Calu3 (cell line): ENCODE measurements at regions not wholly inside any gene's neighbourhood (a gene's known extent, or its start where the extent isn't known, plus 50 kb on each side); places are given as distances from the start of the nearest gene placed in this dataset.

ENCODE experiments used
- BruUV-seq: library from RNA; stranded (reverse); fragments of 400-500 nt; replicated peaks from 2 replicates; lab custom pipeline; 2021; lab: Mats Ljungman, UMichigan
- CTCF ChIA-PET: fragments of 300-600 bp; sonication (Branson Sonifier 250); formaldehyde crosslinking; loops from one replicate; lab custom pipeline; 2022; ENCODE audit warnings: antibody characterized with exemption; lab: Charles Lee
- DNase-seq: peaks from one replicate; pipeline ENCODE4 v3.0.0; 2022
- H3K27ac Mint-ChIP-seq: one replicate; pipeline ENCODE4 v1.8.0; 2022; ENCODE audit warnings: mixed read lengths; ENCODE audit not compliant: unreplicated experiment
- H3K27me3 Mint-ChIP-seq: one replicate; pipeline ENCODE4 v1.8.0; 2022; ENCODE audit warnings: mixed read lengths; ENCODE audit not compliant: unreplicated experiment
- H3K36me3 Mint-ChIP-seq: one replicate; pipeline ENCODE4 v1.8.0; 2022; ENCODE audit warnings: mild to moderate bottlenecking, moderate library complexity, mixed read lengths; ENCODE audit not compliant: insufficient read depth, unreplicated experiment
- H3K4me1 Mint-ChIP-seq: one replicate; pipeline ENCODE4 v1.8.0; 2022; ENCODE audit warnings: mild to moderate bottlenecking, low read depth, mixed read lengths; ENCODE audit not compliant: unreplicated experiment
- H3K4me3 Mint-ChIP-seq: one replicate; pipeline ENCODE4 v1.8.0; 2022; ENCODE audit warnings: mild to moderate bottlenecking, low read depth, moderate library complexity, mixed read lengths; ENCODE audit not compliant: unreplicated experiment
- H3K9me3 Mint-ChIP-seq: one replicate; pipeline ENCODE4 v1.8.0; 2022; ENCODE audit warnings: low read depth, mixed read lengths; ENCODE audit not compliant: unreplicated experiment
- intact Hi-C: fragments of 100-400 bp; cut with micrococcal nuclease; formaldehyde crosslinking; loops from one replicate; pipeline ENCODE4 v1.10.0; 2022; ENCODE audit not compliant: unreplicated experiment
- TF ChIP-seq, protein P1 (sequence below): fragments of 200-600 bp; IDR thresholded peaks from one replicate; pipeline ENCODE4 v1.8.0; 2022; ENCODE audit warnings: antibody characterized with exemption; ENCODE audit not compliant: unreplicated experiment

DNA sequence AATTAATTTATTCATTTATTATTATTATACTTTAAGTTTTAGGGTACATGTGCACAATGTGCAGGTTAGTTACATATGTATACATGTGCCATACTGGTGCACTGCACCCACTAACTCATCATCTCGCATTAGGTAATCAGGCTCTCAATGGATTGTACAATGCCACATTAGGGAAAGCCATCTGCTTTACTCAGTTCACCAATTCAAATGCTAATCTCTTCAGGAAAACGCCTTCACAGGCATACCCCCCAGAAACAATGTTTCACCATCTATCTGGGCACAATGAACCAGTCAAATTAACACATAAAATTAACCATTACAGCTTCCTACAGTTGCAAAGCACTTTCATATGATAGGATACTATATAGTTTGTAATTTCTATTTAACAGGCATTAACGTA lies 84.8 kb upstream of the DNAJC10 start:
- no peak for DNase-seq
- Mint-ChIP-seq H3K27me3 (no peaks in the 10 kb centered on the region), H3K27ac (no peak overlapping the region), H3K36me3 (no peaks in the 10 kb centered on the region), H3K4me3 (no peak overlapping the region), H3K9me3 (no peaks in the 10 kb centered on the region), H3K4me1 (no peaks in the 10 kb centered on the region)
- intact Hi-C loops, result no loop called here
- CTCF ChIA-PET, result no interaction called here
- no TSS peak for BruUV-seq
- TF ChIP-seq, protein P1, sequence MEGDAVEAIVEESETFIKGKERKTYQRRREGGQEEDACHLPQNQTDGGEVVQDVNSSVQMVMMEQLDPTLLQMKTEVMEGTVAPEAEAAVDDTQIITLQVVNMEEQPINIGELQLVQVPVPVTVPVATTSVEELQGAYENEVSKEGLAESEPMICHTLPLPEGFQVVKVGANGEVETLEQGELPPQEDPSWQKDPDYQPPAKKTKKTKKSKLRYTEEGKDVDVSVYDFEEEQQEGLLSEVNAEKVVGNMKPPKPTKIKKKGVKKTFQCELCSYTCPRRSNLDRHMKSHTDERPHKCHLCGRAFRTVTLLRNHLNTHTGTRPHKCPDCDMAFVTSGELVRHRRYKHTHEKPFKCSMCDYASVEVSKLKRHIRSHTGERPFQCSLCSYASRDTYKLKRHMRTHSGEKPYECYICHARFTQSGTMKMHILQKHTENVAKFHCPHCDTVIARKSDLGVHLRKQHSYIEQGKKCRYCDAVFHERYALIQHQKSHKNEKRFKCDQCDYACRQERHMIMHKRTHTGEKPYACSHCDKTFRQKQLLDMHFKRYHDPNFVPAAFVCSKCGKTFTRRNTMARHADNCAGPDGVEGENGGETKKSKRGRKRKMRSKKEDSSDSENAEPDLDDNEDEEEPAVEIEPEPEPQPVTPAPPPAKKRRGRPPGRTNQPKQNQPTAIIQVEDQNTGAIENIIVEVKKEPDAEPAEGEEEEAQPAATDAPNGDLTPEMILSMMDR, result no peak

DNA sequence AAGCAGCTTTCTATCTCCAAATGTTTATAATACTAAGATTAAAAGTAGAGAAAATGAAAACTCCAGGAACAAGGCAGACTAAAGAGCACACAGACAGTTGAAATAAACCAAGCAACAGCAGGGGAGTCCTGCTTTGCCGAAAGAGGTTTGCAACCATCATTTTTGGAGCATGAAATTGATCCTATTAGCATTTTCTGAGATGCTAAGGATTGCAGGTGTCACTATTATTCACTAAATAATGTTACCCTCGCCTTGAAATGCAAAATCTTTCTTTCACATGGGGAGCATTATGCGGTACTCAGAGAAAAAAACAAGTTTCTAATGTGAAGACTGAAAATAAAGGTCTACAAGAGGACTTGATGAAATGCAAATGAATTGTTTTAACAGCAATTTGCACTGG lies 81.7 kb upstream of the DNAJC10 start:
- CTCF ChIA-PET, result interaction anchor here (1.4 kb wide), 1 partner anchor 10 kb away, joined by 3 read pairs; no protein-coding TSS in a partner anchor
- TF ChIP-seq, protein P1, result no peak
- Mint-ChIP-seq H3K4me3 (no peak overlapping the region), H3K9me3 (no peaks in the 10 kb centered on the region), H3K27ac (no peak overlapping the region), H3K4me1 (no peaks in the 10 kb centered on the region), H3K27me3 (no peaks in the 10 kb centered on the region), H3K36me3 (no peaks in the 10 kb centered on the region)
- no TSS peak for BruUV-seq
- no peak for DNase-seq
- intact Hi-C loops, result no loop called here

DNA sequence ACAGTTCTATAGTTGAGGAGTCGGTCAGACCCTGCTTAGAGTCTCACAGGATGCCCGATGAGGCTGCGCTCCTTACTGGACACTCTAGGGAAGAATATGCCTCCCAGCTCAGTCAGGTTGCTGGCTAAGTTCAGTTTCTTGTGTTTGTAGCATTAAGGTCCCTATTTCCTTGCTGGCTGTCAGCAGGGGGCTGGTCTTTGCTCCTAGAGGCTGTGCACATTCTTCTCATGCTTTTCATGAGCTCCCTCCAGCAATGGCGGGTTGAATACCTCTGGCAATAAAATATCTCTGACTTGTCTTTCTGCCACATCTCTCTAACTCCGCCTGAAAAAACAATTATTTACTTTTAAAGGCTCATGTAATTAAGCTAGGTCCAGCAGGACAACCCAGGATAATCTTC lies 79.4 kb upstream of the DNAJC10 start:
- no peak overlapping the region for H3K27ac Mint-ChIP-seq
- no peaks in the 10 kb centered on the region for H3K4me1 Mint-ChIP-seq
- no peaks in the 10 kb centered on the region for H3K36me3 Mint-ChIP-seq
- no peak overlapping the region for H3K4me3 Mint-ChIP-seq
- H3K9me3 Mint-ChIP-seq, result no peaks in the 10 kb centered on the region
- intact Hi-C loops, result no loop called here
- no peaks in the 10 kb centered on the region for H3K27me3 Mint-ChIP-seq
- BruUV-seq, result no TSS peak
- DNase-seq, result no peak
- CTCF ChIA-PET, result interaction anchor here (0.5 kb wide), 1 partner anchor 1454 kb away, joined by 3 read pairs; no protein-coding TSS in a partner anchor
- TF ChIP-seq, protein P1, result no peak

DNA sequence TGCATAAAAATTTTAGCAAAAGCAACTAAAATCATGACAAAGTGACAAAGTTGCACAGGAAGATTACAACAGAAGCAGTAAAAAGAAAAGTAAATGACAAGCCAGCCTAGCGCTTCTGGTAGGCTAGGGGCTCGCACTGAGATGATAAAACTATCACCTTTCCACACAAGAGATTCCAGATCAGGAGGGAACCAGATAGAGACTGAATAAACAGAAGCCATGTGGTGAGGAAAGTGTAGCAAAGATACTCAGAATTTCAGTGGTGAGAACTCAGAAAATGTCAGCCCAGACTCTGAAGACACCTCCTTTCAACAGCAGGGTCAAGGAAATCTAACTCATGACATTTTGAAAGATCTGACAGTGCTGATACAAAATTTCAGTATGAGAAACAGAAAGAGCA lies 77.4 kb upstream of the DNAJC10 start:
- no peak for DNase-seq
- BruUV-seq, result no TSS peak
- intact Hi-C loops, result no loop called here
- TF ChIP-seq, protein P1, result no peak
- Mint-ChIP-seq H3K4me3 (no peak overlapping the region), H3K36me3 (no peaks in the 10 kb centered on the region), H3K9me3 (no peaks in the 10 kb centered on the region), H3K4me1 (no peaks in the 10 kb centered on the region), H3K27me3 (no peaks in the 10 kb centered on the region), H3K27ac (no peak overlapping the region)
- CTCF ChIA-PET, result no interaction called here
